NCI-H2107 treated with DMSO at 0.1 percent for 48 hours (cell line): ENCODE measurements at regions not wholly inside any gene's neighbourhood (a gene's known extent, or its start where the extent isn't known, plus 50 kb on each side); places are given as distances from the start of the nearest gene placed in this dataset.

ENCODE experiments used
- DNase-seq: peaks from one replicate; lab custom pipeline; 2025; ENCODE audit not compliant: unreplicated experiment; lab: John Stamatoyannopoulos, UW

GRCh38 chr11:77530879-77531278 lies 57.0 kb upstream of the PAK1 start:
- no peak for DNase-seq

DNA sequence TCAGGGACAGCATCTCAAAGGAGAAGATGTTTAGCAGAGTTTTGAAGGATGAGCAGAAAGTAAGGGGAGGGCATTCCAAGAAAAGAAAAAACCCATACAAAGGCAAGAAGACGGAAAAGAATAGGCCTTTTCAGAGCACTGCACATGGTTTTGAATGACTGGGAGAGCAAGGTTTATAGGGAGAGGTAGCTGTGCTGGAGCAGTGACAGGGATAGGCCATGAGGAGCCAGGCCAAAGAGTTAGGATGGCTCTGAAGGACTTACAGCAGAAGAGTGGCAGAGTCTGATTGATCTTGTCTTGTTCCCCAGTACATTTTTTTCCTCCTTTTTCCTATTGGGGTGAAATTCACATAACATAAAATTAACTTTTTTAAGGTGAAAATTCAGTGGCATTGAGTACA lies 55.8 kb upstream of the PAK1 start:
- no peak for DNase-seq

DNA sequence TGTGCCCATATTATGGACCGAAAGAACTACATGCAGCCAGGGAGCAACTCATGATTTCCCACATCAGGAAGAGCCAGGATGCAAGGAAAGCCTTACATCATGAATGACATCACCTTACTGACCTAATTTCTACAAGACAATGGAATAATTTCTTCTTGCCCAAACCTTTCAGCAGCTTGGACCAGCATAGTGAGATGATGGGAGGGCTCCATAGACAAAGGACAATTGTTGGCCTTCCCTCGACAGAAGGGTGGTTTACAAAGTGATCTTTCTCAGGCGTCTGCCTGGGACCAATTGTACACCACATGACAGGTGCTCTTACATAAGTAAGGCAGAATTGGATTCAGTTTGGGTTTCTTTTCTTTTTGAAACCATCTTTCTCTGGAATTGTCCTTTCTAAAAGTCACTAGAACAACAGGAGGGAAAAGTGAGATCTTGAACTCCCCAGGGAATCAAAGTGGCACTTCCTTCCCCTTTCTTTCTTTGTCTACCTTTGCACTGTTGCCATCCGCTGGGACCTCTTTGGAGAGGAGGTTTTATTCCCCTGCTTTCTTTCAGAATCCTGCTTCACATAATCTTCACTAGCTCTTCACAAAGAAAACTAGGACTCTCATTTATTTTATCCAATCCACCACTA lies 51.7 kb upstream of the PAK1 start:
- DNase-seq, result peak; percentile 16

DNA sequence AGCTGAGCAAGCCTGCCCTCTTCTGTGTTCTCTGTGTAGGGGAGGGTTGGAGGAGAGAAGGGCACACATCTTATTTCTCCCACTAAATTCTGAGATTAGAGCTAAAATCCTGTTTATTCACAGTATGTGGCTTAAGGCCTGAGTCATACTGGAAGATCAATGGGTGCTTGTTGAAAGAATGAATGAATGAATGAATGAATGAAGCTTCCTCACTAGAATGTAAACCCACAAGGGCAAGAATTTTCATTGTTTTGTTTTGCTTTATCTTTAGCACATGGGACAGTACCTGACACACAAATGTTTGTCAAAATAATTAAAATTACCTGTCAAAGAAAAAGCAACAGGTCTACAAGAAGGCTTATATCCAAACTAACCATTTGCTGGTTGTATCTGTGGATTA lies 50.6 kb upstream of the PAK1 start:
- no peak for DNase-seq

DNA sequence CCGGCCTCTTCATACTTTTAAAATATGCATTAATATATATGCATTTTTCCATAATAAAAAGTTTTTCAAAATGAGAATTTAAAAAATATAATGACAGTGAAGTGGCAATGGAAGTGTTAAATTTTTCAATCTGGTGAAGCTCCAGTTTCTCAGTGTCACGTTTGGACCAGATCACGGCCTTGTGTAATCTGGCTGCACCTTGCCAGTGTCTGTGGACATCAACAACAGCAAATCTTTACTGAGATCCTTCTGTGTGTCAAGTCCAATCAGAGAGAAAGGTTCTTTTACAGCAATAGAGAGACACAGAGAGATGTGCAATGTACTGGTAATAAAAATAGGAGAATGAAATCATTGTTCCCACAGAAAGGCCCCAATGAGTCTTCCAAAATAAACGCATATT lies 49.8 kb upstream of the PAK1 start:
- DNase-seq, result no peak
